ENCODE measurements at regions not wholly inside any gene's neighbourhood (a gene's known extent, or its start where the extent isn't known, plus 50 kb on each side); places are given as distances from the start of the nearest gene placed in this dataset.

GRCh38 chr12:92537290-92537960, 165.4 kb upstream of the PLEKHG7 start:
- DNase-seq (ENCODE audit: low read depth in 2 of 2) = no peak

DNA sequence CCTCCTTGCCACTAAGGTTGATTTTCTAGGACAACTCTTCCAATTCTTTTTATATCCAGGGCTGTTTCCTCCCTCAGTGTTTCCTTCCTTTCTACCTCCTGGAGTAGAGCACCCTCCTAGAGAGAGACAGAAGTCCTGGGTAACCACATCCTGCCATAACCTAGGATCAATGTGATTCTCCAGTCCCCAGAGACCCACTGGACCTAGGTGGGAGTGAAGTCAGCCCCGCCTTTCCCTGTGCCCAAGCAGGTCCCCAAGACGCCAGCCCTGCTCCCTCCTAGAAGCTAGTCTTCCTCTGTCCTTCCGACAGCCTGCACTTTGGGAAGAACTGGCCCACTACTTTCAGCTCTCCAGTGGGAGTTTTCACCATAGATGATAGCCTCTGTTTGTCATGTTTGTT, 166.8 kb upstream of the PLEKHG7 start:
- no peak for DNase-seq (ENCODE audit: low read depth in 2 of 2)

GRCh38 chr12:92533280-92533890, 169.4 kb upstream of the PLEKHG7 start:
- no peak for DNase-seq (ENCODE audit: low read depth in 2 of 2)

- no peak for DNase-seq (ENCODE audit: low read depth in 2 of 2)
These were observed 172.1 kb upstream of the PLEKHG7 start for GRCh38 chr12:92530706-92531105.

- DNase-seq (ENCODE audit: low read depth in 2 of 2) = no peak
These were observed 172.8 kb upstream of the PLEKHG7 start for GRCh38 chr12:92529944-92530343.

GRCh38 chr12:92528586-92528985, 174.2 kb upstream of the PLEKHG7 start:
- DNase-seq (ENCODE audit: low read depth in 2 of 2) = no peak

DNA sequence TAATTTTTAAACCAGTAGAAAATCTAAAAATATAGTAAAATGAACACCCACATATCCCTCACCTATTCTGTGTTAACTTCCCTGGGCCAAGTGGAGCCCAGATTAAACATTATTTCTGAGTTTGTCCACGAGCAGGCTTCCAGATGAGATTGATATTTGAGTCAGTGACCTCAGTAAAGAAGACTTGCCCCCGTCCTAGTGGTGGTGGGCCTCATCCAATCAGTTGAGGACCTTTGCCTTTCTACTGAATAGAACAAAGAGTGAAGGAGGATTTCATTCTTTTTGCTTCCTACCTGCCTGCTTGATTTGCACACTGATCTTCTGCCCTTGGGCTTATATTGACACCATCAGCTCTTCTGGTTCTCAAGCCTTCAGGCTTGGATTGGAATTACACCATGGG, 174.7 kb upstream of the PLEKHG7 start:
- DNase-seq (ENCODE audit: low read depth in 2 of 2) = no peak

- DNase-seq (ENCODE audit: low read depth in 2 of 2) = no peak
These were observed 178.3 kb upstream of the PLEKHG7 start for GRCh38 chr12:92524489-92524888.

GRCh38 chr12:92520511-92520910, 182.3 kb upstream of the PLEKHG7 start:
- no peak for DNase-seq (ENCODE audit: low read depth in 2 of 2)

DNA sequence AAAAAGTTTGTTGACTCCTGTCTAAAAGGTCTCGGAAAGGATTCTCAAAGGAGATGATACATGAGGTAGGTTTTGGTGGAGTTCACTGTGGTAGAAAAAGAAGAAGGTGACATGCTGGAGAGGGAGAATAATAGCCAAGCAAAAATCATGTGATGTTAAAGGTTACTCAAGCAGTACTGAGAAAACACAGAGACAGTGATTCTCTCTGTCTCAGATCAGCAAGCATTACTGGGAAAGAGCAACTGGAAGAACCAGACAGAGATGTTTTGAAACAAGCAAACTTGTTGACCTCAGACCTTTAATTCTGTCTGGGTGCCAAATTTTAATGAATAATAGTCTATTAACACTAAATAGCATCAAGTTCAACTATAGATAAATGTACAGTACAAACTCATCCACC, 183.5 kb upstream of the PLEKHG7 start:
- DNase-seq (ENCODE audit: low read depth in 2 of 2) = no peak

DNA sequence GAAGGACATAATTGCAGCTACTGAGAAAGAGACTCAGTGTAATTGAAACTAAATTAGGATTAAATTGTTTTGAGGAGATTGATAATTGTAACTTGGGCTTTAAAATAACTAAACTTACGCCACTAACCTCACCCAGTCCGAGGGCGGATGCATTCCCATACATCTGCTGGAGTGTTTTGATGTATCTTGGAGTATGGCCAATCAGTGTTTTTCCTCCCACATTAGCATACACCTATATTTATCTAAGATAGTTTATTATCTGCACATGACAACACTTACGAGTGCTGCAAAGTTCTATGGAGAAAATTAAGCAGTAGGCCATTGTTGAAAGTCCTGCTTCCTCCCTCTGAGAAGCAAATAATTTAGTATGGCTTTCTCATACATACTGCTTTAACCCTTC, 184.7 kb upstream of the PLEKHG7 start:
- DNase-seq (ENCODE audit: low read depth in 2 of 2) = no peak

DNA sequence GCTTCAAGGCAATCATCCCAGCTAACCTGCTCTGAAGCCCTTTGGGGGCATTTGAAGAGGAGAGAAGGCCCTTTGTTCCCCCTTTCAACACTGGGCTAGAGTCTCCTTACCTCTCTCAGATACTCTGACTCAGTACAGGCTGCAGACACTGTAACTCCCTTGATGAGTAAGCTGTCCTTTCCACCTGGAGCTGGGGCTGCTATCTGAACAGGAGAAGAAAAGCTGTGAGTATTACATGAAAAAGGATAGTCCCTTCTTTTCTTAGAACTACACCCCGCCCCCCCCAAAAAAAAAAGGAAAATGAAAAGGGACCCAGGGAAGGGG, 186.6 kb upstream of the PLEKHG7 start:
- no peak for DNase-seq (ENCODE audit: low read depth in 2 of 2)

DNA sequence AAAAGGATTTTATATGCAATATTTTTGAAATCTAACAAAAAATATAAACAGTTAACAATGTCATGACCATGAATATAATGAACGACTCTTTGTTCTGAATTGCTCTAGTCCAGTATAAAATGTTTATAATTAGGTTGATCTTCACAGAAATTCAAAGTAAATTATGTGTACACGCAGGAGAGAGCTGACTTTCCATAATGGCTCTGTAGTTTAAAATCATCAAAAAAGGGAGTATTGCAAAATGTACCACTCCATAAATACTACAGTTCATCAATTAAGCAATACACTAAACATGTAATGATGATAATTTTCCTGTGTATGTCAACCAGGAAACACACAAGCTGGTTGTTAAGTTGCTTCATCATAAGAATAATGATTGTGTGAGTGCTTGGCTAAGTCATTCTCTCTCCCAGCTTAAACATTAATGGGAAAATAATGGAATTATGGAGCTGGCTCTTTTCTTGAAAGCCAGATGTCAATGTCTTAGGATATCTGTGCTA, 189.5 kb upstream of the PLEKHG7 start:
- no peak for DNase-seq (ENCODE audit: low read depth in 2 of 2)

DNA sequence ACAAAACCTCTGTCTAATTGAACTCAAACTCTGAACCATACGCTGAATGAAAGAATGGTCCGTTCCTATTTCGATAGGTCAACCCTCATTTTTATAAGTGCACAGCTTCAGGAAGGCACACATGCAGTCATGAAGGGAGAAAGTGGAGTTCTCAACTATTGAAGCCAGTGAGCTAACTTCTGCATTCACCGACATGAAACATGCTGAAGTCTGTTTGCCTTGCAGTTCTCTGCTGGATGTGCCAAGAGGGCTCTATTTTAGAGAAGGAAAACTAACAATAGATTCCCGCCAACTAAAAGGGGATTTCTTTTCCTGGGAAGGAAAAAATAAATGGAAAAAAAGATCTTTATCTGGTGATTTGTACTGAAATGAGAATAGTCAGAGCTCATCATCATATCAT, 191.0 kb upstream of the PLEKHG7 start:
- DNase-seq (ENCODE audit: low read depth in 2 of 2) = no peak

GRCh38 chr12:92509156-92509738, 193.5 kb upstream of the PLEKHG7 start:
- DNase-seq (ENCODE audit: low read depth in 2 of 2) = no peak

DNA sequence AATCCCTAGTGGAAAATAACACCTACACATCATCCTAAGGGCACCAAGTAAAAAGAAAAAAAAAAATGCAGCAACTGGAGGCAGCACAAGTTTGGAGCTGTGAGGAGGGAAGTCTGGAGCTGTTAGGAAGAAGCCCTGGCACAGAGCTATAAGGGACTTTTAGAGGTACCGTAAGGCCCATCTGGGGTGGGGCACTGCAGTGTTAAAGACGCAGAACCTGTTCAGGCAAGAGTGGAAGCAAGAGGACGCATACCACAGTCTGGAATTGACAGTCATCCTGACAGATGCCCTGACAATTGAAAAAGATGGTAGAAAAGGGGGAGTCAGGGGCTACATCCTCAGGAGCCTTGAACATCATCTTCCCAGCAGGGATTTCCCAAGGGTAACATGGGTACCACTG, 195.9 kb upstream of the PLEKHG7 start:
- DNase-seq (ENCODE audit: low read depth in 2 of 2) = no peak

- peak; percentile 5 for DNase-seq (ENCODE audit: low read depth in 2 of 2)
These were observed 196.3 kb upstream of the PLEKHG7 start for GRCh38 chr12:92506460-92506859.

GRCh38 chr12:92505254-92506231, 197.2 kb upstream of the PLEKHG7 start:
- peak; percentile 58 to 62 for DNase-seq (ENCODE audit: low read depth in 2 of 2)

DNA sequence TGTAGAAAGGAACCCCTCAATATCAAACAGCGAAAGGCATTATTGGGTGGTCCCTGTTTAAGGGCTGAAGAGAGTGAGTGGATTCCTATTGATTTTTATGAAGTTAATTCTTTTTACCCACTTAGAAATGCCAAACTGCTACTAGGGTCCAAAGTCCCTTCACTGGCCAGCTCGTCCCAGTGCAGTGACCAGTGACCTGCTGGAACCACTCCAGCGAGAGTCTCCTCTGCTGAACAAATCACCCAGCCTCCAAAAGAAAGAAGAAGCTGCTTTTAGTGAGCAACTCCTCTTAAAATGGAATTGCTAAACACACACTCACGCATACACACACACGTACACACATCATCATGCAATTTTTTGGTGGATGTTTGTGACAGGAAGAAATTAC, 198.2 kb upstream of the PLEKHG7 start:
- no peak for DNase-seq (ENCODE audit: low read depth in 2 of 2)

DNA sequence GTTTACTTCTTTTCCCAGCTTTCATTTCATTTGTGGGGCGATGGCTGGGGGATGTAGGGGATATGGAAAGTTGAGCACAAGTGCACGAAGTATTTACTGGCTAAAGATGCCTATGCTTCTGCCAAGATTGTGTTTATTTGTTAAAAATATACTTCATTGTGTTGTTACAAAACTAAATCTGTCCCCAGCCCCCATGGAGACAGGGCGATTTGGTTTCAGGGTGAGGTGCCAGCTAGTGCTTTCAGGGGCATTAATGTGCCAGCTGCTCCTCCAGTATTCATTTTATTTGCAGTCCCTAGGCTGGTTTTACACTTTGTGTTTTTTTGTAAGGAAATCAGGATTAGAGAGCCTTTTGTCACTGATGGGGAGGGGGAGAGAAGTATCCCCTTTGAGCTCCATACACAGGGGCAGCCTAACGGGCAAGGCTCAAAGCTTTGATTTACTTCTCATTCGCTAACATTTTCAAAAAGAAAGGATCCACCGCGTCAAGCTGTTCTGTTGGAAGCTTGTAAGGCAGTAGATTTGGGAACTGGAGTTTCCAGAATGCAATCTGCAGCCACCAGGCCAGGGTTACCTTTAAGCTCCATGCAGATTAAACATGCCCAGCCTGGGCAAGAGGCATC, 198.7 kb upstream of the PLEKHG7 start:
- DNase-seq (ENCODE audit: low read depth in 2 of 2) = no peak
